ENCODE measurements at regions not wholly inside any gene's neighbourhood (a gene's known extent, or its start where the extent isn't known, plus 50 kb on each side); places are given as distances from the start of the nearest gene placed in this dataset.

DNA sequence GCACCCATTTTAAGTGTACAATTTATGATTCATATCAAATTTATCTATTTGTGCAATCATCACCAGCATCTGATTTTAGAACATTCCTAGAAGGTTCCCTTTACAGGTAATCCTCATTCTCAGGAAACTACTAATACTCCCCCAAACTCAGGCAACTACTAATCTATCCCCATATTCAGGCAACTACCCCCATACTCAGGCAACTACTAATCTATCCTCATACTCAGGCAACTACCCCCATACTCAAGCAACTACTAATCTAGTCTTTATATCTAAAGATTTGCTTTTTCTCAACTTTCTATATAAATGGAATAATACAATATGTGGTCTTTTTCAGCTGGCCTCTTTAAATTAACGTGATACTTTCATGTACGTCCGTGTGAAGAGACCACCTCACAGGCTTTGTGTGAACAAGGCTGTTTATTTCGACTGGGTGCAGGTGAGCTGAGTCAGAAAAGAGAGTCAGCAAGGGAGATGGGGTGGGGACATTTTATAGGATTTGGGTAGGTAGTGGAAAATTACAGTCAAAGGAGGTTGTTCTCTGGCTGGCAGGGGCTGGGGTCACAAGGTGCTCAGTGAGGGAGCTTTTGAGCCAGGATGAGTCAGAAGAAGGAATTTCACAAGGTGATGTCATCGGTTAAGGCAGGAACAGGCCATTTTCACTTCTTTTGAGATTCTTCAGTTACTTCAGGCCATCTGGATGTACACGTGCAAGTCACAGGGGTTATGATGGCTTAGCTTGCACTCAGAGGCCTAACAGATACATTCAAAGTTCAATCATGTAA lies 1444.5 kb upstream of the CADM2 start:
- DNase-seq (ENCODE audit: low read depth): no peak
- Histone ChIP-seq H3K27me3 (ENCODE audit: control insufficient read depth, insufficient read depth, low read length) (no peaks in the 10 kb centered on the region), H3K4me3 (ENCODE audit: low read depth, low read length) (no peak overlapping the region), H3K36me3 (ENCODE audit: control insufficient read depth, insufficient read depth, low read length) (no peaks in the 10 kb centered on the region)
- TF ChIP-seq CTCF (IDR thresholded peaks at IDR 0.05; ENCODE audit: insufficient read depth, low read length, severe bottlenecking): no peak
- FAIRE-seq: peak; percentile 75

DNA sequence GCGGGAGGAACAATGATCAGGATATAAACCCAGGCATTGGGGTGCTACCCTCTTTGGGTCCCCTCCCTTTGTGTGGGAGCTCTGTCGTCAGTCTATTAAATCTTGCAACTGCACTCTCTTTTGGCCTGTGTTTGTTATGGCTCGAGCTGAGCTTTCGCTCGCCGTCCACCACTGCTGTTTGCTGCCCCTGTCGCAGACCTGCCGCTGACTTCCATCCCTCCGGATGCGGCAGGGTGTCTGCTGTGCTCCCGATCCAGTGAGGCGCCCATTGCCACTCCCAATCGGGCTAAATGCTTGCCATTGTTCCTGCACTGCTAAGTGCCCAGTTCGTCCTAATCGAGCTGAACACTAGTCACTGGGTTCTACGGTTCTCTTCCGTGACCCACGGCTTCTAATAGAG lies 1443.7 kb upstream of the CADM2 start:
- Histone ChIP-seq H3K4me3 (ENCODE audit: low read depth, low read length) (no peak overlapping the region), H3K27me3 (ENCODE audit: control insufficient read depth, insufficient read depth, low read length) (no peaks in the 10 kb centered on the region), H3K36me3 (ENCODE audit: control insufficient read depth, insufficient read depth, low read length) (no peaks in the 10 kb centered on the region)
- FAIRE-seq (no peak), DNase-seq (ENCODE audit: low read depth) (no peak)
- no peak for TF ChIP-seq CTCF (IDR thresholded peaks at IDR 0.05; ENCODE audit: insufficient read depth, low read length, severe bottlenecking)

DNA sequence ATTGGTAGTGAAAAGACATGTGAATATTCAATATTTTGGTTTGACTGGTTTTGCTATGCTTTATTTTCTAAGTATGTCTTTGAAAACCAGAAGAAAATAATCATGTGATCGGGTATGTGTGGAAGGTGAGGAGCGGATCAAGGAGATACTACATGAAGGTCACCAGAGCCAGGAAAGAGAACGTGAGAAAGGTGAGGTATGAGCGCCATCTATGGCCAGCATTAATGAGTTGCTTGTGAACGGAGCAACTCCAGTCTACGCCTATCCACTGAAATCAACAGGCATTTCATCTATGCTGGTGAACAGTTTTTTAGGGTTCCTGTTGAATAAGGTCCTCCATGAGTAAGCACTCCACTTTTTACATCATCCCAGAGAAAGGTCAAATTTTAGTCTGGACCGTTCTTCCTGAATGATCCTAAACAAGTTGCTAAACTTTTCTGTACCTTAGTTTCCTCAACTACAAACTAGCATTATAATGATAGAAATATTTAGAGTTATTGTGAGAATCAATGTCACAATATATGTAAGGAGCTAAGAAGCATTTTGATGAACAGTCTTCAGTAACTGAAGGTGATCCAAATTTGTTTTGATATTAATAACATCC lies 1435.2 kb upstream of the CADM2 start:
- no peak for FAIRE-seq
- H3K36me3 ChIP-seq (ENCODE audit: control insufficient read depth, insufficient read depth, low read length): no peaks in the 10 kb centered on the region
- DNase-seq (ENCODE audit: low read depth): peak; percentile 58
- no peaks in the 10 kb centered on the region for H3K27me3 ChIP-seq (ENCODE audit: control insufficient read depth, insufficient read depth, low read length)
- no peak overlapping the region for H3K4me3 ChIP-seq (ENCODE audit: low read depth, low read length)
- TF ChIP-seq CTCF (IDR thresholded peaks at IDR 0.05; ENCODE audit: insufficient read depth, low read length, severe bottlenecking): peak; percentile 72

- Histone ChIP-seq H3K27me3 (ENCODE audit: control insufficient read depth, insufficient read depth, low read length) (no peaks in the 10 kb centered on the region), H3K36me3 (ENCODE audit: control insufficient read depth, insufficient read depth, low read length) (no peaks in the 10 kb centered on the region), H3K4me3 (ENCODE audit: low read depth, low read length) (no peak overlapping the region)
- FAIRE-seq (no peak), DNase-seq (ENCODE audit: low read depth) (no peak)
- TF ChIP-seq CTCF (IDR thresholded peaks at IDR 0.05; ENCODE audit: insufficient read depth, low read length, severe bottlenecking): no peak
Observed at GRCh38 chr3:83524901-83525300, 1433.9 kb upstream of the CADM2 start.

DNA sequence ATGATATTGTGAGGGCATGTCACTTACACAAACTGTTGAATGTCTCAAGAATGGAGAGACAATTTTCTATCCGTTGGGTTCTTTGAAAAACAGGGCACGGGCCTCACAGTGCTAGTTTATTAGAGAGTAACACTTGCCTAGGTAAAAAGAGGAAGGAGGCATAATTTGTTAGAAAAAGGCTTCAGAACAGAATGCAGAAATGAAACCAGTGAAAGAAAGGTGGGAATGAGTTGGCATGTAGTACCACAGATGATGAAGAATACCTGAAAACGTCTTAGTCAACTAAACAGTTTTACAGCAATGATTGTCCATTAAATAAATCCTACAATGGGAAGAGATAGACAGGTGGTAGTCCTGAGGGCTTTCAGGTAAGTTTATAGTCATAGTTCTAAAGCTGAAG lies 1399.7 kb upstream of the CADM2 start:
- Histone ChIP-seq H3K27me3 (ENCODE audit: control insufficient read depth, insufficient read depth, low read length) (no peaks in the 10 kb centered on the region), H3K36me3 (ENCODE audit: control insufficient read depth, insufficient read depth, low read length) (no peaks in the 10 kb centered on the region), H3K4me3 (ENCODE audit: low read depth, low read length) (no peak overlapping the region)
- FAIRE-seq (no peak), DNase-seq (ENCODE audit: low read depth) (no peak)
- no peak for TF ChIP-seq CTCF (IDR thresholded peaks at IDR 0.05; ENCODE audit: insufficient read depth, low read length, severe bottlenecking)
